ENCODE measurements at regions not wholly inside any gene's neighbourhood (a gene's known extent, or its start where the extent isn't known, plus 50 kb on each side); places are given as distances from the start of the nearest gene placed in this dataset.

DNA sequence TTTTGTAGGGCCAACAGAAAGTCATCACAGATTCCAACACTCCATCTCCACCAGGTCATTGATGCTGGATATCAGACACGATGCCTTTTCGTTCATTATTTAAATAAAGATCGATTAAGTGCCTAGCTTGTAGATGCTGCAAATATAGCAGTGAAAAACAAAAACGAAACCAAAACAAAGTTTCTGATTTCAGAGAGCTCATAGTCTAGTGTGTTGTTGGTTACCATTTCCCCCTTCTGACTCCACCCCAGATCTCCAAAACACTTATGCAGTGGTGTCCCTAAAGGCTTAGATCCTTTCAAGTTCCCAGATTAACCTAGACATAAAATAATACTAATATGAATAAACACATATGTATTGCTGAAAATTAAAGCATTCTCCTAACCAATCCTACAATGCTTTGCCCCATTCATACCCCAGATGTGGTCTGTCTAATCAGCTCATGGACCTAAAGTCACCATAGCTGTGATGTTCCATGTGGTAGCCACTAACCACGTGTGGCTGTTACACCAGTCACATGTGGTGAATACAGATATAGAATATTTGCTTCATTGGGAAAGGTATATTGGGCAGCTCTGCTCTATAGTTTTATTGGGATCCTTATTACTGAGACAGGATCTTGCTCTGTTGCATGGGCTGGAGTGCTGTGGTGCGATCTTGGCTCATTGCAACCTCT lies 787.2 kb downstream of the TDRD15 start:
- no peaks in the 10 kb centered on the region for H3K79me2 ChIP-seq (ENCODE audit: insufficient read depth, low read length)
- H3K27ac ChIP-seq (ENCODE audit: low read depth, low read length): no peak overlapping the region
- TF ChIP-seq EZH2phosphoT487 (conservative IDR thresholded peaks at IDR 0.05; ENCODE audit: low read length): no peak
- TF ChIP-seq, protein P1, sequence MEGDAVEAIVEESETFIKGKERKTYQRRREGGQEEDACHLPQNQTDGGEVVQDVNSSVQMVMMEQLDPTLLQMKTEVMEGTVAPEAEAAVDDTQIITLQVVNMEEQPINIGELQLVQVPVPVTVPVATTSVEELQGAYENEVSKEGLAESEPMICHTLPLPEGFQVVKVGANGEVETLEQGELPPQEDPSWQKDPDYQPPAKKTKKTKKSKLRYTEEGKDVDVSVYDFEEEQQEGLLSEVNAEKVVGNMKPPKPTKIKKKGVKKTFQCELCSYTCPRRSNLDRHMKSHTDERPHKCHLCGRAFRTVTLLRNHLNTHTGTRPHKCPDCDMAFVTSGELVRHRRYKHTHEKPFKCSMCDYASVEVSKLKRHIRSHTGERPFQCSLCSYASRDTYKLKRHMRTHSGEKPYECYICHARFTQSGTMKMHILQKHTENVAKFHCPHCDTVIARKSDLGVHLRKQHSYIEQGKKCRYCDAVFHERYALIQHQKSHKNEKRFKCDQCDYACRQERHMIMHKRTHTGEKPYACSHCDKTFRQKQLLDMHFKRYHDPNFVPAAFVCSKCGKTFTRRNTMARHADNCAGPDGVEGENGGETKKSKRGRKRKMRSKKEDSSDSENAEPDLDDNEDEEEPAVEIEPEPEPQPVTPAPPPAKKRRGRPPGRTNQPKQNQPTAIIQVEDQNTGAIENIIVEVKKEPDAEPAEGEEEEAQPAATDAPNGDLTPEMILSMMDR (IDR thresholded peaks at IDR 0.05; ENCODE audit: insufficient read depth, low read length, poor library complexity, severe bottlenecking): no peak

DNA sequence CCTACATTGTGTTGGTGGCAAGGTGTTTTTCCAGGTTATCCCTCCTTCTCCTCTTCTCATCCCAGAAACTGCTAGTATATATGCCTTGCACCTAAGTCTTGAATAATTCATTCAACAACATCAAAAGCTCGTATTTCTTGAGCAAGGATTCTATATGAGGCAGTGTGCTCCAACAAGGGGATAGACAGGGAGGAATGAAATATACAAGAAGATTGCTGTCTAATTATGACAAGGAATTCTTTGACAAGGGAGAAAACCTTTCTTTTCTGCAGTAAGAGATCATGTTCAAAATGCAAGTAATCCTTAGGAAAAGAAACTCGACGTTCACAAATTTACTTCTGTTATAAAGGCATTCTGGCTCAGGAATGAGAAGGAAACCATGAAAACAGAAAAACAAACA lies 788.6 kb downstream of the TDRD15 start:
- H2AFZ ChIP-seq (ENCODE audit: low read depth, low read length, severe bottlenecking): no peak overlapping the region
- H3K9me3 ChIP-seq (ENCODE audit: insufficient read depth, low read length): no peaks in the 10 kb centered on the region
- H3K27ac ChIP-seq (ENCODE audit: low read depth, low read length): no peak overlapping the region
- TF ChIP-seq, protein P1 (IDR thresholded peaks at IDR 0.05; ENCODE audit: insufficient read depth, low read length, poor library complexity, severe bottlenecking): no peak
- no peak for TF ChIP-seq EZH2phosphoT487 (conservative IDR thresholded peaks at IDR 0.05; ENCODE audit: low read length)
- H3K9me2 ChIP-seq (replicated peaks; ENCODE audit: insufficient read depth, low read length): no peaks in the 10 kb centered on the region
- no peaks in the 10 kb centered on the region for H3K36me3 ChIP-seq (ENCODE audit: low read length)
- H3K9ac ChIP-seq (ENCODE audit: low read length): no peak overlapping the region
- H3K4me2 ChIP-seq (ENCODE audit: low read depth, low read length, poor library complexity, severe bottlenecking): no peak overlapping the region
- no peaks in the 10 kb centered on the region for H4K20me1 ChIP-seq (ENCODE audit: low read depth, low read length)
- H3F3A ChIP-seq (ENCODE audit: insufficient read depth): no peaks in the 10 kb centered on the region
- no peaks in the 10 kb centered on the region for H3K79me2 ChIP-seq (ENCODE audit: insufficient read depth, low read length)
- H3K27me3 ChIP-seq (ENCODE audit: low read length): no peaks in the 10 kb centered on the region
- H3K4me3 ChIP-seq (ENCODE audit: insufficient read depth, low read length, poor library complexity, severe bottlenecking): no peak overlapping the region

More for the DNA sequence above, 787.2 kb downstream of the TDRD15 start:
- Histone ChIP-seq H2AFZ (ENCODE audit: low read depth, low read length, severe bottlenecking) (no peak overlapping the region), H3K9me2 (replicated peaks; ENCODE audit: insufficient read depth, low read length) (no peaks in the 10 kb centered on the region), H3K9me3 (ENCODE audit: insufficient read depth, low read length) (no peaks in the 10 kb centered on the region), H3K4me3 (ENCODE audit: insufficient read depth, low read length, poor library complexity, severe bottlenecking) (no peak overlapping the region), H3K27me3 (ENCODE audit: low read length) (no peaks in the 10 kb centered on the region), H3K4me2 (ENCODE audit: low read depth, low read length, poor library complexity, severe bottlenecking) (no peak overlapping the region), H3K36me3 (ENCODE audit: low read length) (no peaks in the 10 kb centered on the region), H3F3A (ENCODE audit: insufficient read depth) (no peaks in the 10 kb centered on the region), H3K9ac (ENCODE audit: low read length) (no peak overlapping the region), H4K20me1 (ENCODE audit: low read depth, low read length) (no peaks in the 10 kb centered on the region)

DNA sequence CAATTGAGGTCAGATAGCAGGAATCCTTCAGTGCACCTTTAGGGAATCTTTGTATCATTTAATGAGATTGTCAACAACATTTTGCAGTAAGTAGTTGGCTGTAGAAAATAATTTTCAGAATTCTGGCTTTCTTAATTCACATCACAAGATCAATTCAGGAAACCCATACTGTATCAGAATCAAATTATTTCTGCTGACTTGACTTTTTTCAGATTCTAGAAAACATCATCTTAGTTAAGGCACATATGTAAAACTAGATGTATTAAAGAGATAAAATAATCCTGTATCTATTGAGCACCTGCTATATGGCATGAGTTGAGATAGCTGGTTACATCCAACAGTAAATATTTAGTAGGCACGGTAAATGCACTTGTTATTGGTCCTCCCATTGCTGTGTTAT lies 791.4 kb downstream of the TDRD15 start:
- no peak overlapping the region for H3K4me3 ChIP-seq (ENCODE audit: insufficient read depth, low read length, poor library complexity, severe bottlenecking)
- no peaks in the 10 kb centered on the region for H3K79me2 ChIP-seq (ENCODE audit: insufficient read depth, low read length)
- H3K27me3 ChIP-seq (ENCODE audit: low read length): no peaks in the 10 kb centered on the region
- no peaks in the 10 kb centered on the region for H3K36me3 ChIP-seq (ENCODE audit: low read length)
- H3K9me2 ChIP-seq (replicated peaks; ENCODE audit: insufficient read depth, low read length): no peaks in the 10 kb centered on the region
- H2AFZ ChIP-seq (ENCODE audit: low read depth, low read length, severe bottlenecking): no peak overlapping the region
- H4K20me1 ChIP-seq (ENCODE audit: low read depth, low read length): no peaks in the 10 kb centered on the region
- no peak for TF ChIP-seq EZH2phosphoT487 (conservative IDR thresholded peaks at IDR 0.05; ENCODE audit: low read length)
- TF ChIP-seq, protein P1 (IDR thresholded peaks at IDR 0.05; ENCODE audit: insufficient read depth, low read length, poor library complexity, severe bottlenecking): no peak
- H3K9me3 ChIP-seq (ENCODE audit: insufficient read depth, low read length): no peaks in the 10 kb centered on the region
- H3K4me2 ChIP-seq (ENCODE audit: low read depth, low read length, poor library complexity, severe bottlenecking): no peak overlapping the region
- H3K27ac ChIP-seq (ENCODE audit: low read depth, low read length): no peak overlapping the region
- no peak overlapping the region for H3K9ac ChIP-seq (ENCODE audit: low read length)
- H3F3A ChIP-seq (ENCODE audit: insufficient read depth): no peaks in the 10 kb centered on the region
